ENCODE measurements at regions not wholly inside any gene's neighbourhood (a gene's known extent, or its start where the extent isn't known, plus 50 kb on each side); places are given as distances from the start of the nearest gene placed in this dataset.

DNA sequence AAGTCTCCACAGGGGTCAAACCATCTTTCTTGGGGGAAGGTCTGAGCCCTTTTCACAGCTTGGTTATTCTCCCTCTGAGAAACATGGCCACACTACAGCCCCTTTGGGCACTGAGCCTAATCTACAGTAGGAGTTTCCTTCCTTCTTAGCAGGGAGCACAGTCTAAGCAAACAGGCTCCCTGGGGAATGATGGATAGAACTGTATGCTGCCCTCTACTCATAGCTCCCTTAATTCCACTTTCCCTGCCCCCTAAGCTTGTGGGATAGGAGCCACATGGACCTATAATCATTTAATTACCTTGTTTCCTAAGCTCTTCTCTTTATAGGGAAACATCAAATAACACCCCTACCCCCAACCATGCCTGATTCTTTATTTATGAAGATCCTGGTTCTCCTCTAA is 442.1 kb upstream of the MEX3C start:
- CTCF ChIA-PET (ENCODE audit: unreplicated experiment): no interaction called here
- TF ChIP-seq EZH2phosphoT487 (IDR thresholded peaks at IDR 0.05; ENCODE audit: borderline replicate concordance, low read depth, low read length) (no peak), CTCF (conservative IDR thresholded peaks at IDR 0.05; ENCODE audit: low read length) (no peak)
- DNase-seq (ENCODE audit: low spot score): no peak

GRCh38 chr18:51643483-51643882 is 446.0 kb upstream of the MEX3C start:
- ChIA-PET CTCF (ENCODE audit: unreplicated experiment) (no interaction called here), POLR2A (no interaction called here)

More for the DNA sequence above, 442.1 kb upstream of the MEX3C start:
- no peaks in the 10 kb centered on the region for H3K79me2 ChIP-seq (ENCODE audit: insufficient read depth, low read depth, low read length)
- BruUV-seq (replicated peaks): no TSS peak
- H3K36me3 ChIP-seq (ENCODE audit: insufficient read depth, low read length): no peaks in the 10 kb centered on the region
- H4K20me1 ChIP-seq (ENCODE audit: insufficient read depth, low read length): no peaks in the 10 kb centered on the region
- intact Hi-C loops (cut with micrococcal nuclease; ENCODE audit: unreplicated experiment): no loop called here
- H3K4me3 ChIP-seq (ENCODE audit: low read depth, low read length, poor library complexity, severe bottlenecking): no peak overlapping the region
- H3K4me1 ChIP-seq (ENCODE audit: insufficient read depth, low read length, poor library complexity, severe bottlenecking): no peaks in the 10 kb centered on the region
- no peak overlapping the region for H3K4me2 ChIP-seq (ENCODE audit: low read length)
- no peak overlapping the region for H3K27ac ChIP-seq (ENCODE audit: low read depth, low read length, poor library complexity, severe bottlenecking)
- H2AFZ ChIP-seq (ENCODE audit: low read length): no peak overlapping the region
- no peaks in the 10 kb centered on the region for H3K9me3 ChIP-seq (ENCODE audit: low read length)
- POLR2A ChIA-PET: no interaction called here
- no peaks in the 10 kb centered on the region for H3K9me2 ChIP-seq (ENCODE audit: insufficient read depth, low read length)

GRCh38 chr18:51645607-51646006 is 448.1 kb upstream of the MEX3C start:
- Histone ChIP-seq H2AFZ (ENCODE audit: low read length) (no peak overlapping the region), H3K9me3 (ENCODE audit: low read length) (no peaks in the 10 kb centered on the region), H3K4me1 (ENCODE audit: insufficient read depth, low read length, poor library complexity, severe bottlenecking) (no peaks in the 10 kb centered on the region), H3K9me2 (ENCODE audit: insufficient read depth, low read length) (no peaks in the 10 kb centered on the region), H3K36me3 (ENCODE audit: insufficient read depth, low read length) (no peaks in the 10 kb centered on the region), H3K27ac (ENCODE audit: low read depth, low read length, poor library complexity, severe bottlenecking) (no peak overlapping the region), H3K79me2 (ENCODE audit: insufficient read depth, low read depth, low read length) (no peaks in the 10 kb centered on the region), H4K20me1 (ENCODE audit: insufficient read depth, low read length) (no peaks in the 10 kb centered on the region), H3K4me2 (ENCODE audit: low read length) (no peak overlapping the region), H3K4me3 (ENCODE audit: low read depth, low read length, poor library complexity, severe bottlenecking) (no peak overlapping the region)
- BruUV-seq (replicated peaks): no TSS peak
- no peak for DNase-seq (ENCODE audit: low spot score)
- intact Hi-C loops (cut with micrococcal nuclease; ENCODE audit: unreplicated experiment): no loop called here
- ChIA-PET POLR2A (no interaction called here), CTCF (ENCODE audit: unreplicated experiment) (no interaction called here)
- TF ChIP-seq CTCF (conservative IDR thresholded peaks at IDR 0.05; ENCODE audit: low read length) (no peak), EZH2phosphoT487 (IDR thresholded peaks at IDR 0.05; ENCODE audit: borderline replicate concordance, low read depth, low read length) (no peak)

More at GRCh38 chr18:51643483-51643882, 446.0 kb upstream of the MEX3C start:
- H3K79me2 ChIP-seq (ENCODE audit: insufficient read depth, low read depth, low read length): no peaks in the 10 kb centered on the region
- H4K20me1 ChIP-seq (ENCODE audit: insufficient read depth, low read length): no peaks in the 10 kb centered on the region
- no peaks in the 10 kb centered on the region for H3K9me3 ChIP-seq (ENCODE audit: low read length)
- no peak for DNase-seq (ENCODE audit: low spot score)
- H3K27ac ChIP-seq (ENCODE audit: low read depth, low read length, poor library complexity, severe bottlenecking): no peak overlapping the region
- no peak overlapping the region for H2AFZ ChIP-seq (ENCODE audit: low read length)
- no peaks in the 10 kb centered on the region for H3K9me2 ChIP-seq (ENCODE audit: insufficient read depth, low read length)
- TF ChIP-seq EZH2phosphoT487 (IDR thresholded peaks at IDR 0.05; ENCODE audit: borderline replicate concordance, low read depth, low read length) (no peak), CTCF (conservative IDR thresholded peaks at IDR 0.05; ENCODE audit: low read length) (no peak)
- H3K4me3 ChIP-seq (ENCODE audit: low read depth, low read length, poor library complexity, severe bottlenecking): no peak overlapping the region
- no peaks in the 10 kb centered on the region for H3K36me3 ChIP-seq (ENCODE audit: insufficient read depth, low read length)
- intact Hi-C loops (cut with micrococcal nuclease; ENCODE audit: unreplicated experiment): no loop called here
- no peaks in the 10 kb centered on the region for H3K4me1 ChIP-seq (ENCODE audit: insufficient read depth, low read length, poor library complexity, severe bottlenecking)
- no TSS peak for BruUV-seq (replicated peaks)
- H3K4me2 ChIP-seq (ENCODE audit: low read length): no peak overlapping the region

All from OCI-LY7 (cell line).